ENCODE measurements at regions not wholly inside any gene's neighbourhood (a gene's known extent, or its start where the extent isn't known, plus 50 kb on each side); places are given as distances from the start of the nearest gene placed in this dataset.

DNA sequence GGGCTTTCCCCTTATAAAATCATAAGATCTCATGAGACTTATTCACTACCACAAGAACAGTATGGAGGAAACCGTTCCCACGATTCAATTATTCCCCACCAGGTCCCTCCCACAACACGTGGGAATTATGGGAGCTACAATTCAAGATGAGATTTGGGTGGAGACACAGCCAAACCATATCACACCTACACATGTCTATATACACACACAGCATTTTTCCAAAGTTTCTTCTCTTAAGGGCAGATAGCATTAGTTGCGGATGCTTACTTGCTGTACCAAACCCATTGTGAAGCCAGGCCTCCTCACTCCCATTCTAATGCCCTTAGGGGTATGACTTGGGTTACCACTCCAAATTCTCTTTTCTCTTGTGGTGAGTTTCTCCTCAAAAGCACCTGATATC lies 104.1 kb upstream of the RAP1B start:
- ATAC-seq (ENCODE audit: low read depth) (no peak), DNase-seq (no peak)
- ChIA-PET CTCF (no interaction called here), POLR2A (interaction anchor here (0.8 kb wide), 1 partner anchor 162 kb away, joined by 4 read pairs; no protein-coding TSS in a partner anchor)
- intact Hi-C loops (cut with micrococcal nuclease): no loop called here
- TF ChIP-seq, protein P1, sequence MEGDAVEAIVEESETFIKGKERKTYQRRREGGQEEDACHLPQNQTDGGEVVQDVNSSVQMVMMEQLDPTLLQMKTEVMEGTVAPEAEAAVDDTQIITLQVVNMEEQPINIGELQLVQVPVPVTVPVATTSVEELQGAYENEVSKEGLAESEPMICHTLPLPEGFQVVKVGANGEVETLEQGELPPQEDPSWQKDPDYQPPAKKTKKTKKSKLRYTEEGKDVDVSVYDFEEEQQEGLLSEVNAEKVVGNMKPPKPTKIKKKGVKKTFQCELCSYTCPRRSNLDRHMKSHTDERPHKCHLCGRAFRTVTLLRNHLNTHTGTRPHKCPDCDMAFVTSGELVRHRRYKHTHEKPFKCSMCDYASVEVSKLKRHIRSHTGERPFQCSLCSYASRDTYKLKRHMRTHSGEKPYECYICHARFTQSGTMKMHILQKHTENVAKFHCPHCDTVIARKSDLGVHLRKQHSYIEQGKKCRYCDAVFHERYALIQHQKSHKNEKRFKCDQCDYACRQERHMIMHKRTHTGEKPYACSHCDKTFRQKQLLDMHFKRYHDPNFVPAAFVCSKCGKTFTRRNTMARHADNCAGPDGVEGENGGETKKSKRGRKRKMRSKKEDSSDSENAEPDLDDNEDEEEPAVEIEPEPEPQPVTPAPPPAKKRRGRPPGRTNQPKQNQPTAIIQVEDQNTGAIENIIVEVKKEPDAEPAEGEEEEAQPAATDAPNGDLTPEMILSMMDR (IDR thresholded peaks at IDR 0.05): no peak
- Mint-ChIP-seq H3K9me3 (no peaks in the 10 kb centered on the region), H3K27me3 (no peaks in the 10 kb centered on the region), H3K36me3 (ENCODE audit: low read depth) (no peaks in the 10 kb centered on the region), H3K4me1 (peaks cover 13% of the 10 kb centered on the region), H3K27ac (no peak overlapping the region), H3K4me3 (no peak overlapping the region)

DNA sequence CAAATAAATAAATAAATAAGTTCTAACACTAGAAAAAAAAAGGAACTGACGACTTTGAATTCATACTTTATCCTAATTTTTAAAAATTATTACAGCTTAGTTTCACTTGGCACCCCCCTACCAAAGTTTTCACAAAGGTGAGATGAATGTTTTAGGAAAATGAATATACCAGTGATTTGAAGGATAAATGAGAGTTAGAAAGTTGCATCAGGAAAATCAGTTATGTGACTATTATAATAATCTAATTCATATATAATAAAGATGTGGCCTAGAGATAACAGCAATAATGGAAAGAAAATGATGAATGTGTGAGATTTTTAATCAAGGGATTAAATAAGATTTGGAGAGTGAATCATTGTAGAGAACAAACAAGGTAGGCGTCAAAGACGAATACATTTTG lies 103.0 kb upstream of the RAP1B start:
- intact Hi-C loops (cut with micrococcal nuclease): no loop called here
- POLR2A ChIA-PET: no interaction called here
- no peaks in the 10 kb centered on the region for H3K36me3 Mint-ChIP-seq (ENCODE audit: low read depth)
- DNase-seq (no peak), ATAC-seq (ENCODE audit: low read depth) (no peak)
- no peak overlapping the region for H3K27ac Mint-ChIP-seq
- peaks cover 13% of the 10 kb centered on the region for H3K4me1 Mint-ChIP-seq
- H3K4me3 Mint-ChIP-seq: no peak overlapping the region
- CTCF ChIA-PET: no interaction called here
- no peaks in the 10 kb centered on the region for H3K9me3 Mint-ChIP-seq
- TF ChIP-seq, protein P1 (IDR thresholded peaks at IDR 0.05): no peak
- H3K27me3 Mint-ChIP-seq: no peaks in the 10 kb centered on the region

DNA sequence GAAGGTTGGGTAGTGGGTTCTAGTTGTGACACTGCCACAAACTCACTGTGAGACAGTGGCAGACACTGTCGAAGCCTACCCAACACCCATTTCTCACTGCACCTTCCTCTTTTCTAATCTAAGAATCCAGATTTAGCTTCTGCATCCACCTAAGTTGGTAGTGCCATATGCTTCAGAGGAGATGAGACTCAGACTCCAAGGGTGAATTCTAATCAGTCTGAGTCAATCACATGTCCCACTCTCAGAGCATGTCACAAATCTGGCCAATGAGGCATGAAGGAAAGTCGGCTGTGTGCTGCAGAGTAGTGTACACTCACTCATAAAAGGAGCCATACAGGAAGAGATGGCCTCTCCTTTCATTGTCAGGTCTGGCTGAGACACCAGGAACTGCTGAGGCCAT lies 102.1 kb upstream of the RAP1B start:
- no peak for ATAC-seq (ENCODE audit: low read depth)
- ChIA-PET POLR2A (no interaction called here), CTCF (interaction anchor here (0.7 kb wide), 1 partner anchor 136 kb away, joined by 3 read pairs; no protein-coding TSS in a partner anchor)
- no peak overlapping the region for H3K4me3 Mint-ChIP-seq
- H3K9me3 Mint-ChIP-seq: no peaks in the 10 kb centered on the region
- H3K27me3 Mint-ChIP-seq: no peaks in the 10 kb centered on the region
- H3K36me3 Mint-ChIP-seq (ENCODE audit: low read depth): no peaks in the 10 kb centered on the region
- DNase-seq: no peak
- H3K4me1 Mint-ChIP-seq: peaks cover 13% of the 10 kb centered on the region
- TF ChIP-seq, protein P1 (IDR thresholded peaks at IDR 0.05): no peak
- no peak overlapping the region for H3K27ac Mint-ChIP-seq
- intact Hi-C loops (cut with micrococcal nuclease): no loop called here

DNA sequence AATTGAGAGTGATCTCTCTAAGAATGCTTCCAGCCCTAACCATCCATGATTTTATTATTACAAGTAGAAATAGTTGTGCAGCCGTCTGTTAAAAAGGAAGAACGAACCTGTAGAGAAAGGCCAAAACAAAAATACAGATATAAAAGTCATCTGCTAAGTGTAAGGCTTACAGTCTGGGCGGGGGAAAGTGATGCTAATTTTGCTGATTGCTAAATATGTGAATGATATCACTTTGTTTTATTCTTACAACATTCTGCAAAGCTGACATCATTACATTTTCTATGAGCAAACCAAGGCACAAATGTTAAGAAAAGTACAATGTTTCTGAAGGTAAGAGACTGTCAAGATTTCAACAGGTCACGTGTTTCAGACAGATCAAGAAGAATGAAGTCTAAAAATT lies 101.5 kb upstream of the RAP1B start:
- Mint-ChIP-seq H3K36me3 (ENCODE audit: low read depth) (no peaks in the 10 kb centered on the region), H3K27me3 (no peaks in the 10 kb centered on the region), H3K4me3 (no peak overlapping the region), H3K9me3 (no peaks in the 10 kb centered on the region), H3K4me1 (peaks cover 13% of the 10 kb centered on the region), H3K27ac (no peak overlapping the region)
- DNase-seq (no peak), ATAC-seq (ENCODE audit: low read depth) (no peak)
- CTCF ChIA-PET: no interaction called here
- intact Hi-C loops (cut with micrococcal nuclease): no loop called here
- TF ChIP-seq, protein P1 (IDR thresholded peaks at IDR 0.05): no peak
- POLR2A ChIA-PET: no interaction called here

DNA sequence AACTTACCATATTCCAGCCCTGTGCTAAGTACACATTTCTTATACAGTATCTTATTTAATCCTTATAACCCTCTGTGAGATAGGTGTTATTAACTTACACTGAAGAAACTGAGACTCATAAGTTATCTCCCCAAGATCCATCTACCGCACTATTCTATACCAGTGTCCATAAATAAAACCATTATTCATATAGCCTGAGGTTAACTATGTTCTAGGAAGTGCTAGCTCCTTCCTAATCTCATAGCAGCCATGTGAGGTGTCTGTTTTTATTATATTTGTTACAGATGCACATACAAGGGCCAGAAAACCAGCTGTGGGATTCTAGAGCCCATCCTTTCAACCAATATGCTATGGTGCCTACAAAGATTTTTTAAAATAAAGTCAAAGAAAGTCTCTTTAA lies 100.3 kb upstream of the RAP1B start:
- ATAC-seq (ENCODE audit: low read depth) (no peak), DNase-seq (no peak)
- Mint-ChIP-seq H3K27me3 (no peaks in the 10 kb centered on the region), H3K36me3 (ENCODE audit: low read depth) (no peaks in the 10 kb centered on the region), H3K4me3 (no peak overlapping the region), H3K9me3 (no peaks in the 10 kb centered on the region), H3K4me1 (peaks cover 13% of the 10 kb centered on the region), H3K27ac (no peak overlapping the region)
- TF ChIP-seq, protein P1 (IDR thresholded peaks at IDR 0.05): no peak
- ChIA-PET POLR2A (interaction anchor here (1.0 kb wide), 1 partner anchor 8 kb away, joined by 3 read pairs; no protein-coding TSS in a partner anchor), CTCF (no interaction called here)
- intact Hi-C loops (cut with micrococcal nuclease): no loop called here
